Common myeloid progenitor, CD34-positive (primary cell): ENCODE measurements at regions not wholly inside any gene's neighbourhood (a gene's known extent, or its start where the extent isn't known, plus 50 kb on each side); places are given as distances from the start of the nearest gene placed in this dataset.

Experiments used
- CTCF ChIA-PET: fragments of 350-600 bp; sonication (Branson Sonifier 250); formaldehyde crosslinking; loops from one replicate; lab custom pipeline; 2021; ENCODE audit warnings: antibody characterized with exemption; lab: Charles Lee
- POLR2A ChIA-PET: fragments of 350-600 bp; sonication (Branson Sonifier 250); formaldehyde crosslinking; loops from one replicate; lab custom pipeline; 2021; ENCODE audit warnings: antibody characterized with exemption; lab: Charles Lee
- DNase-seq, 3 donors: peaks; one replicate each; pipeline versions ENCODE4 v3.0.0 to v3.0.0-alpha.2; 2013
- H3K27ac ChIP-seq, 2 experiments: 1 replicate in 1 of 2; 2 replicates in 1 of 2; pipeline ENCODE4 v1.7.0; 2013; ENCODE audit warnings: inconsistent platforms in 2 of 2, low read length in 2 of 2, mild to moderate bottlenecking in 2 of 2, low read depth in 1 of 2, moderate library complexity in 1 of 2; ENCODE audit not compliant: severe bottlenecking in 2 of 2, insufficient read depth in 1 of 2, poor library complexity in 1 of 2
- H3K27me3 ChIP-seq, 5 experiments: replicated peaks in 2 of 5; 1 replicate in 3 of 5; 2 replicates in 2 of 5; pipeline versions ENCODE4 v1.6.1 to v1.7.0; 2013; ENCODE audit warnings: low read length in 4 of 5, mild to moderate bottlenecking in 2 of 5, moderate library complexity in 2 of 5, inconsistent platforms in 1 of 5; ENCODE audit not compliant: insufficient read depth in 5 of 5, control insufficient read depth in 4 of 5
- H3K36me3 ChIP-seq, 4 experiments: 1 replicate in 2 of 4; 2 replicates in 2 of 4; pipeline versions ENCODE4 v1.6.1 to v1.7.0; 2013; ENCODE audit warnings: low read length in 3 of 4, control low read depth in 1 of 4, mild to moderate bottlenecking in 1 of 4; ENCODE audit not compliant: control insufficient read depth in 4 of 4, insufficient read depth in 4 of 4
- H3K4me1 ChIP-seq, 4 experiments: 1 replicate in 3 of 4; 2 replicates in 1 of 4; pipeline versions ENCODE4 v1.6.1 to v1.7.1; 2013; ENCODE audit warnings: low read length in 3 of 4, mild to moderate bottlenecking in 3 of 4, control low read depth in 1 of 4, inconsistent platforms in 1 of 4, moderate library complexity in 1 of 4; ENCODE audit not compliant: control insufficient read depth in 4 of 4, insufficient read depth in 4 of 4; ENCODE audit errors: control extremely low read depth in 1 of 4
- H3K4me3 ChIP-seq, 7 experiments: 1 replicate in 4 of 7; 2 replicates in 3 of 7; pipeline versions ENCODE4 v1.5.1 to v1.7.0; 2013; ENCODE audit warnings: mild to moderate bottlenecking in 7 of 7, low read length in 6 of 7, moderate library complexity in 6 of 7, inconsistent platforms in 2 of 7, low read depth in 2 of 7, control low read depth in 1 of 7; ENCODE audit not compliant: insufficient read depth in 4 of 7, control insufficient read depth in 1 of 7; ENCODE audit errors: extremely low read depth in 1 of 7
- H3K9me3 ChIP-seq, 5 experiments: 1 replicate in 4 of 5; 2 replicates in 1 of 5; pipeline versions ENCODE4 v1.6.1 to v1.7.1; 2013; ENCODE audit warnings: low read length in 4 of 5, mild to moderate bottlenecking in 2 of 5, inconsistent platforms in 1 of 5, low read depth in 1 of 5, moderate library complexity in 1 of 5; ENCODE audit not compliant: control insufficient read depth in 4 of 5, insufficient read depth in 2 of 5; ENCODE audit errors: control extremely low read depth in 1 of 5
- WGBS: methylation state at CpG from one replicate; pipeline ENCODE4 v1.1.5; 2013; ENCODE audit not compliant: insufficient coverage; 5-methylcytosine and 5-hydroxymethylcytosine counted together

GRCh38 chr5:153896117-153896516 lies 142.6 kb downstream of the FAM114A2 start:
- ChIA-PET POLR2A (no interaction called here), CTCF (no interaction called here)
- Histone ChIP-seq H3K4me3 (no peak overlapping the region), H3K27ac (no peak overlapping the region), H3K36me3 (no peaks in the 10 kb centered on the region), H3K9me3 (no peaks in the 10 kb centered on the region), H3K4me1 (no peaks in the 10 kb centered on the region), H3K27me3 (peaks cover 0 to 2% (median 0%) of the 10 kb centered on the region in 5 experiments)
- WGBS: no CpG with 5 or more reads among the region's 2 CpGs
- no peak for DNase-seq

GRCh38 chr5:153895266-153895665 lies 143.4 kb downstream of the FAM114A2 start:
- POLR2A ChIA-PET: interaction anchor here (0.5 kb wide), 1 partner anchor 329 kb away, joined by 3 read pairs; no protein-coding TSS in a partner anchor
- no peak for DNase-seq
- Histone ChIP-seq H3K4me1 (no peaks in the 10 kb centered on the region), H3K27me3 (peaks cover 0 to 2% (median 0%) of the 10 kb centered on the region in 5 experiments), H3K9me3 (no peaks in the 10 kb centered on the region), H3K4me3 (no peak overlapping the region), H3K36me3 (no peaks in the 10 kb centered on the region), H3K27ac (no peak overlapping the region)
- 100% methylated on average over 1 of the region's 3 CpGs for WGBS
- CTCF ChIA-PET: no interaction called here

- CTCF ChIA-PET: no interaction called here
- POLR2A ChIA-PET: no interaction called here
- Histone ChIP-seq H3K4me1 (no peaks in the 10 kb centered on the region), H3K4me3 (no peak overlapping the region), H3K27ac (no peak overlapping the region), H3K36me3 (no peaks in the 10 kb centered on the region), H3K27me3 (peaks cover 0 to 2% (median 0%) of the 10 kb centered on the region in 5 experiments), H3K9me3 (no peaks in the 10 kb centered on the region)
- 77% methylated on average over 3 of the region's 5 CpGs for WGBS
- peak in 2 of 3 donors; percentile 11 to 26 for DNase-seq
These were observed 144.9 kb downstream of the FAM114A2 start for GRCh38 chr5:153893817-153894216.

- ChIA-PET CTCF (no interaction called here), POLR2A (no interaction called here)
- Histone ChIP-seq H3K4me3 (no peak overlapping the region), H3K4me1 (no peaks in the 10 kb centered on the region), H3K36me3 (no peaks in the 10 kb centered on the region), H3K9me3 (no peaks in the 10 kb centered on the region), H3K27me3 (peaks cover 0 to 2% (median 0%) of the 10 kb centered on the region in 5 experiments), H3K27ac (no peak overlapping the region)
- DNase-seq: no peak
These were observed 147.3 kb downstream of the FAM114A2 start for GRCh38 chr5:153891394-153891793.

GRCh38 chr5:153888781-153889180 lies 149.9 kb downstream of the FAM114A2 start:
- H3K9me3 ChIP-seq: no peaks in the 10 kb centered on the region
- H3K27me3 ChIP-seq: peaks cover 0 to 3% (median 0%) of the 10 kb centered on the region in 5 experiments
- ChIA-PET CTCF (no interaction called here), POLR2A (no interaction called here)
- no peaks in the 10 kb centered on the region for H3K4me1 ChIP-seq
- no peak overlapping the region for H3K4me3 ChIP-seq
- no peak overlapping the region for H3K27ac ChIP-seq
- H3K36me3 ChIP-seq: no peaks in the 10 kb centered on the region
- no peak for DNase-seq
- WGBS: 70% methylated on average over 3 of the region's 5 CpGs

GRCh38 chr5:153885141-153885540 lies 153.6 kb downstream of the FAM114A2 start:
- no peaks in the 10 kb centered on the region for H3K9me3 ChIP-seq
- 100% methylated on average over 1 of the region's 3 CpGs for WGBS
- POLR2A ChIA-PET: no interaction called here
- peaks cover 0 to 3% (median 0%) of the 10 kb centered on the region in 5 experiments for H3K27me3 ChIP-seq
- no peak for DNase-seq
- H3K4me1 ChIP-seq: no peaks in the 10 kb centered on the region
- no peak overlapping the region for H3K4me3 ChIP-seq
- no peak overlapping the region for H3K27ac ChIP-seq
- CTCF ChIA-PET: no interaction called here
- H3K36me3 ChIP-seq: no peaks in the 10 kb centered on the region

GRCh38 chr5:153884612-153884957 lies 154.1 kb downstream of the FAM114A2 start:
- no peaks in the 10 kb centered on the region for H3K36me3 ChIP-seq
- ChIA-PET POLR2A (no interaction called here), CTCF (no interaction called here)
- peaks cover 0 to 3% (median 0%) of the 10 kb centered on the region in 5 experiments for H3K27me3 ChIP-seq
- DNase-seq: no peak
- no peak overlapping the region for H3K4me3 ChIP-seq
- no peaks in the 10 kb centered on the region for H3K4me1 ChIP-seq
- no peak overlapping the region for H3K27ac ChIP-seq
- H3K9me3 ChIP-seq: no peaks in the 10 kb centered on the region
- WGBS: 100% methylated on average over 3 of the region's 4 CpGs
